HEK293 (cell line): ENCODE measurements at regions not wholly inside any gene's neighbourhood (a gene's known extent, or its start where the extent isn't known, plus 50 kb on each side); places are given as distances from the start of the nearest gene placed in this dataset.

Experiments used
- REPIN1 ChIP-seq: fragments of 450-650 bp; formaldehyde crosslinking; IDR thresholded peaks from 2 replicates; pipeline ENCODE4 v1.5.1; 2017; ENCODE audit warnings: missing biosample characterization, missing genetic modification characterization, low read depth
- ZNF112 ChIP-seq: fragments of 450-650 bp; formaldehyde crosslinking; IDR thresholded peaks from 2 replicates; pipeline ENCODE4 v1.5.0; 2017; ENCODE audit warnings: missing biosample characterization, missing genetic modification characterization
- ZNF121 ChIP-seq: fragments of 450-650 bp; formaldehyde crosslinking; IDR thresholded peaks from 2 replicates; pipeline ENCODE4 v1.5.1; 2016; ENCODE audit warnings: missing biosample characterization, missing genetic modification characterization
- ZNF24 ChIP-seq: fragments of 450-650 bp; formaldehyde crosslinking; IDR thresholded peaks from 2 replicates; pipeline ENCODE4 v1.5.1; 2016; ENCODE audit warnings: missing biosample characterization, missing genetic modification characterization
- ZNF426 ChIP-seq: fragments of 450-650 bp; formaldehyde crosslinking; IDR thresholded peaks from 2 replicates; pipeline ENCODE4 v1.5.1; 2017; ENCODE audit warnings: missing biosample characterization, missing genetic modification characterization, mild to moderate bottlenecking, inconsistent platforms, moderate library complexity
- ZNF473 ChIP-seq: fragments of 450-650 bp; formaldehyde crosslinking; IDR thresholded peaks from 2 replicates; pipeline ENCODE4 v1.5.1; 2017; ENCODE audit warnings: missing biosample characterization, missing genetic modification characterization
- ZNF549 ChIP-seq: fragments of 450-650 bp; IDR thresholded peaks from 2 replicates; pipeline ENCODE4 v1.5.1; 2018; ENCODE audit warnings: missing biosample characterization, missing genetic modification characterization, mild to moderate bottlenecking, inconsistent platforms, moderate library complexity
- TF ChIP-seq, protein P1 (sequence below): fragments of 450-650 bp; formaldehyde crosslinking; IDR thresholded peaks from 2 replicates; pipeline ENCODE4 v1.5.1; 2016; ENCODE audit warnings: missing biosample characterization, missing genetic modification characterization
- TF ChIP-seq, protein P2 (sequence below): fragments of 450-650 bp; formaldehyde crosslinking; IDR thresholded peaks from 2 replicates; pipeline ENCODE4 v1.5.1; 2016; ENCODE audit warnings: missing biosample characterization, missing genetic modification characterization, low read depth

DNA sequence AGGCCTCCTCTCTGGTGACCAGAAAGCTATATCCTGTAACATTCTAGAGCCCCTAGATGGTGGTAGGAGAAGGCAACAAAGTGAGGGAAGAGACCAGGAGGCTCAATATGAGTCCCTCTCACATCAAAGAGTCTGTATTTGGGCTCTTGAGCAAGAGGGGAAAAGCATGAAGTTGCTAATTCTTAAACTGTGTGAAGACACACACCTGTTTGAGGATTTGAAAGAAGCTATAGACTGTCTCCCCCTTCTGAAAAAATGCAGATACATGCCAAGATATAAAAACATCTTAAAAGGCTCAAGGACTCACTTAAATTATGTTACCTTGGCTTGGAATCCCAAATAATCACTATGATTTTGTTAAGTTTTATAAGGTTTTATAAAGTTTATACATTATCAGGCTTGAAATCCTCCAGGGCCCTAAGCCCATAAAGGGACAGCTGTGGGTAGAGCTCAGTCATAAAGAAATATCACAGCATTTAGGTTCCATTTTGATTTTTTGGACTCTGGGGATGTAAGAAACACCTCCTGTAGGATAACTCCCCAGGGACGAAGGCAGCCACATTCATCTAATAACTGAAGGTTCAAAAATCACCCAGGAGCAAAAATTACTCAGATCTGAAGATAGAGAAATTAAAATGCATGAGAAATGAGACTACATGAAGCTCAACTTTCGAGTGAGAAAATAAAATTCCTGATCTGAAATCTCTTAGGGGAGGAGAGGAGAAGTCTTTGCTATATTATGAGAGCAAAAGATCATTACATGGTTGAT, 136.1 kb upstream of the LGALSL start:
- TF ChIP-seq, protein P1, sequence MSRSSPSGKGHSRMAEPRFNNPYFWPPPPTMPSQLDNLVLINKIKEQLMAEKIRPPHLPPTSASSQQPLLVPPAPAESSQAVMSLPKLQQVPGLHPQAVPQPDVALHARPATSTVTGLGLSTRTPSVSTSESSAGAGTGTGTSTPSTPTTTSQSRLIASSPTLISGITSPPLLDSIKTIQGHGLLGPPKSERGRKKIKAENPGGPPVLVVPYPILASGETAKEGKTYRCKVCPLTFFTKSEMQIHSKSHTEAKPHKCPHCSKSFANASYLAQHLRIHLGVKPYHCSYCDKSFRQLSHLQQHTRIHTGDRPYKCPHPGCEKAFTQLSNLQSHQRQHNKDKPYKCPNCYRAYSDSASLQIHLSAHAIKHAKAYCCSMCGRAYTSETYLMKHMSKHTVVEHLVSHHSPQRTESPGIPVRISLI (tag by site-specific recombination) = no peak
- TF ChIP-seq REPIN1 (tag by site-specific recombination) (no peak), ZNF549 (tag by site-specific recombination) (no peak), ZNF426 (no peak), ZNF473 (tag by site-specific recombination) (no peak), ZNF24 (tag by site-specific recombination) (no peak), ZNF121 (tag by site-specific recombination) (no peak), ZNF112 (tag by site-specific recombination) (no peak)
- TF ChIP-seq, protein P2, sequence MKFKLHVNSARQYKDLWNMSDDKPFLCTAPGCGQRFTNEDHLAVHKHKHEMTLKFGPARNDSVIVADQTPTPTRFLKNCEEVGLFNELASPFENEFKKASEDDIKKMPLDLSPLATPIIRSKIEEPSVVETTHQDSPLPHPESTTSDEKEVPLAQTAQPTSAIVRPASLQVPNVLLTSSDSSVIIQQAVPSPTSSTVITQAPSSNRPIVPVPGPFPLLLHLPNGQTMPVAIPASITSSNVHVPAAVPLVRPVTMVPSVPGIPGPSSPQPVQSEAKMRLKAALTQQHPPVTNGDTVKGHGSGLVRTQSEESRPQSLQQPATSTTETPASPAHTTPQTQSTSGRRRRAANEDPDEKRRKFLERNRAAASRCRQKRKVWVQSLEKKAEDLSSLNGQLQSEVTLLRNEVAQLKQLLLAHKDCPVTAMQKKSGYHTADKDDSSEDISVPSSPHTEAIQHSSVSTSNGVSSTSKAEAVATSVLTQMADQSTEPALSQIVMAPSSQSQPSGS = no peak
